Skeletal muscle tissue (tissue), 3 donors: ENCODE measurements at regions not wholly inside any gene's neighbourhood (a gene's known extent, or its start where the extent isn't known, plus 50 kb on each side); places are given as distances from the start of the nearest gene placed in this dataset.

ENCODE experiments used
- H3K27ac ChIP-seq: one replicate; pipeline ENCODE4 v1.7.0; 2013; ENCODE audit warnings: mild to moderate bottlenecking, low read depth, low read length, inconsistent platforms
- H3K27me3 ChIP-seq, 3 donors: one replicate each; pipeline ENCODE4 v1.7.0; 2013; ENCODE audit warnings: low read length in 3 of 3; ENCODE audit not compliant: control insufficient read depth in 3 of 3, insufficient read depth in 3 of 3
- H3K36me3 ChIP-seq, 3 donors: one replicate each; pipeline ENCODE4 v1.7.0; 2013; ENCODE audit warnings: low read length in 3 of 3; ENCODE audit not compliant: control insufficient read depth in 3 of 3, insufficient read depth in 3 of 3
- H3K4me1 ChIP-seq, 3 donors: one replicate each; pipeline ENCODE4 v1.7.0; 2013; ENCODE audit warnings: low read length in 3 of 3, mild to moderate bottlenecking in 3 of 3; ENCODE audit not compliant: control insufficient read depth in 3 of 3, insufficient read depth in 3 of 3
- H3K4me3 ChIP-seq, 3 donors: one replicate each; pipeline ENCODE4 v1.7.0; 2013; ENCODE audit warnings: low read length in 3 of 3
- H3K9ac ChIP-seq, 3 donors: one replicate each; pipeline ENCODE4 v1.7.0; 2013; ENCODE audit warnings: low read length in 3 of 3, mild to moderate bottlenecking in 3 of 3, moderate library complexity in 2 of 3, low read depth in 1 of 3
- H3K9me3 ChIP-seq, 3 donors: one replicate each; pipeline ENCODE4 v1.7.0; 2013; ENCODE audit warnings: low read length in 3 of 3; ENCODE audit not compliant: control insufficient read depth in 3 of 3
- donor health status: Osteomylitis.

DNA sequence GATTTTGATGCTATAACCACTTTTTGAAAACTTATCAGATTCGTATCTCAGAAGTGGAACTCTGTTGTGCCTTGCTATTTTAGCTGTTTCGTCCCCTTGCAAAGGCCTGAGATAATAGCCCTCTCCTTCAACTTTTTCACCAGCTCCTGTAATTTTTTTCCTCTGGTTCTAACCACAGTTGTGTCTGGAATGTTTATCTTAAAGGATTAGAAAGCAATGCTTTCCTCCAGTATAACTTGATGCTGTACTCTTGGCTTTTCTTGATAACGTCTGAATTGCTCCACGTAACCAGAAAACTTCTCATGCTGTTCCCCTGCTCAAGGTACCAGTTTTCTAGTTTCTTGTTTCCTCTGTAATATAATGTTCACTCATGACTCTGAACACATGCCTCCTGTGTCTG, 209.4 kb downstream of the DTWD2 start:
- Histone ChIP-seq H3K9me3 (no peaks in the 10 kb centered on the region), H3K36me3 (no peaks in the 10 kb centered on the region), H3K27me3 (no peaks in the 10 kb centered on the region), H3K4me3 (no peak overlapping the region), H3K9ac (no peak overlapping the region), H3K4me1 (no peaks in the 10 kb centered on the region), H3K27ac (no peak overlapping the region)

DNA sequence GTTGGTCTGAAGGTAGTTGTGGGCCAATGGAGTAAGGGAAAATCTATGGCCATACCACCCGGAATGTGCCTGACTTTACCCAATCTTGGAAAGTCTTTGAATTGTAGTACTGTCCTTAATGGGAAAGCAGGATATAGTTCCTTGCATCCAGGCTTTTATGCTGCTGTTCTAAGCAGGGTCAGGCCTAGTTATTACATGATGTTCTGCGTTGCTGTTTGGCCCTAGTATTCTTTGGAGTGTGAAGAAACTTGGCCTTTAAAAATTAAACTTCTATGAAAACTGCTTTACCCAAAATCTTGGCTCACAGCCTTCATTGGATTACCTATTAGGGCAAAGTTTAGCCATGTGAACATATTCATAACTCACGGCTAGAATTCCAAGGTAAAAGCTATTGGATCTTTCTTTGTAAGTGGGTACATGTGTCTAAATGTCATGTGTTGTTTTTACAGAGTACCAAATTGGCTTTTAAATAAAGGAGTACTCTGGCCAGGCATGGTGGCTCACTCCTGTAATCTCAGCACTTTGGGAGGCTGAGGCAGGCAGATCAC, 211.1 kb downstream of the DTWD2 start:
- H3K27me3 ChIP-seq, result no peaks in the 10 kb centered on the region
- no peak overlapping the region for H3K9ac ChIP-seq
- no peak overlapping the region for H3K4me3 ChIP-seq
- H3K36me3 ChIP-seq, result no peaks in the 10 kb centered on the region
- H3K4me1 ChIP-seq, result no peaks in the 10 kb centered on the region
- H3K9me3 ChIP-seq, result no peaks in the 10 kb centered on the region
- no peak overlapping the region for H3K27ac ChIP-seq

DNA sequence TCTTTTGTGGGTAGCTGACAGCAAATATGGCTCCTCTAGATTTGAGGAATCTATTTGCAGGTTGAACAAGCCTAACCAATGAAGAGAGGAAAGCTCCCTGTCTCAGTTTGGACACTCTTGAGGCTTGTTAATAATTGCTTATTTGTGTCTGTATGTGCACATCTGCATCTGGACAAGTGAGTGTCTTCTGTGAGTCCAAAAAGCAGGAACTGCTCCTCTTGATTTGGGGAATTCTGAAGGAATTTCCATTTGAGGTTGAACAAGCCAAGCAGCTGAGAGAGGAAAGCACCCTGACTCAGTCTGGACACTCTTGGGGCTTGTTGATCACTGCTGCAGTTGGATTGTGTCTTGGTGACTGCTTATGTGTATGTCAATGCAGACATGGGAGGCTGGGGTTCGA, 211.6 kb downstream of the DTWD2 start:
- H3K9ac ChIP-seq, result no peak overlapping the region
- no peaks in the 10 kb centered on the region for H3K4me1 ChIP-seq
- no peaks in the 10 kb centered on the region for H3K9me3 ChIP-seq
- H3K27me3 ChIP-seq, result no peaks in the 10 kb centered on the region
- no peak overlapping the region for H3K27ac ChIP-seq
- no peaks in the 10 kb centered on the region for H3K36me3 ChIP-seq
- no peak overlapping the region for H3K4me3 ChIP-seq

DNA sequence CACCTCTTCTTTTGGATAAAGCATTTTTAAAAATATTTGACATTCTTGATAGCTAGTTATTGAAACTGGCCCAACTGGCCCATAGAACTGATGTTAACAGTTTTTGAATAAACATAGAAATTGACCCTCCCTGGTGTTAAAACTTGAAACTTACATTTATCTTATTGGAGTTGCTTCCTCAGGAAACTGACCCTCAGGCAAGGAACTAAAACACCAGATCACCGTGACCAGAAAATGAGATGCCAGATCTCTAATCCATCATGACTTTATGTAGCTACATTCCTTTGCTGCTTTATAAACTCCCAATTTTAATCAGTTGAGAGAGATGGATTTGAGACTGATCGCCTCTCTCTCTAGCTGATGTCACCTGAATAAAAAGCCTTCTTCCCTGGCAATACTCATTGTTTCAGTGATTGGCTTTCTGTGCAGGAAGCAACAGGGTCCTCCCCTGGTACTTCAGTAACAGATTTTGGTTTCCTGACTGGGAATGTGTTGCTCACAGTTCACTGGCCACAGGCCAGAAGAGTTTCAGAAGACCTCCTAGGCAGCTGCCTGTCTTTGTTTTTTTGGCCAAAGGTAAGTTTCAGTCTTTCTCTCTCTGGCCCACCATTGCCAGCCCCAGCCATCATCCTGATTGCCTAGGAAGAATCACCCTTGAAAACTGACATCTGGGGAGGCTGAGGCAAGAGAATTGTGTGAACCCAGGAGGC, 212.4 kb downstream of the DTWD2 start:
- no peaks in the 10 kb centered on the region for H3K36me3 ChIP-seq
- no peaks in the 10 kb centered on the region for H3K27me3 ChIP-seq
- no peaks in the 10 kb centered on the region for H3K4me1 ChIP-seq
- H3K27ac ChIP-seq, result no peak overlapping the region
- H3K4me3 ChIP-seq, result no peak overlapping the region
- no peak overlapping the region for H3K9ac ChIP-seq
- H3K9me3 ChIP-seq, result no peaks in the 10 kb centered on the region

DNA sequence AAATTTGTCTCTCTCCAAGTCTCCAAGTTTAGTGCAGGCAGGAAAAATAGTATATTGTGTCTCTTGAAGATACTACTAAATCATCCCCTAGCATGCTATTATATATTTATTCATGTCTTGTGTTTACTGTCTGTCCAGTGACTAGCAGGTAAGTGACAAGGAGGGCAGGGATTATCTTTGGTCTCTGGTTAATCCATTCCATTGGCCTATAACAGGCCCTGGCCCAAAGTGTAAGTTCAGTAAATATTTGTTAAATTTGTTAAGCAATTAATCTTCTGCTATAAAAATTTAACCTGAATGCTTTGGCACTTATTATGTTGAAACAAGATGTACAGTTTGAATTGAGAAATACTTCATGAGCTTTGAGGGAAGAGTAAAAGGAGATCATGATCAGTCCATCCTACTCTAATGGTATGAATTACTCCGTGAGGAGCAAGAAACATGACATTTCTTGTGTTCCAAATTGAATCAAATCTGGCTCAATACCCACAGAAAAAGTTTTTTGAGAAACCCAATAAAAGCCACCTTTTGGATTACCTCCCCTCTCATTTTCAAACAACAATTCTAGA, 219.7 kb downstream of the DTWD2 start:
- Histone ChIP-seq H3K4me1 (no peaks in the 10 kb centered on the region), H3K9ac (no peak overlapping the region), H3K27me3 (no peaks in the 10 kb centered on the region)

DNA sequence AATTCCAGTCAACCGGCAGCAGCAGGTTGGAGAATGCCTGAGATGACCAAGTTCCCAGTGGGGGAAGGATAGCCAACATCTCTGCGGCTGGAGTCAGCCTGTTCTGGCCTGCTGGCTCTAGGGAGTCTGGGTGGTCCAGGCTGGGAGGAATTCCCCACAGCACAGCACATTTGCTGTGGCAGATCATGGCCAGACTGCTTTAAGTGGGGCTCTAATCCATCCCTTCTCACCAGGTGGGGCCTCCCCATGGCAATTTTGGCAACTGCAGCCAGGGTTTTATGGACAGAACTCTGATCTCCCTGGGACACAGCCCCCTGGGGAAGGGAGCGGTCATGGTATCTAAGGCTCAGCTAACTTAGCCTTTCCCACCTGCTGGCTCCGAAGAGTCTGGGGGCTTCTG, 226.1 kb downstream of the DTWD2 start:
- Histone ChIP-seq H3K36me3 (no peaks in the 10 kb centered on the region), H3K27me3 (no peaks in the 10 kb centered on the region), H3K9me3 (no peaks in the 10 kb centered on the region), H3K4me3 (no peak overlapping the region), H3K9ac (no peak overlapping the region), H3K4me1 (no peaks in the 10 kb centered on the region), H3K27ac (no peak overlapping the region)

More for the DNA sequence above, 219.7 kb downstream of the DTWD2 start:
- Histone ChIP-seq H3K36me3 (no peaks in the 10 kb centered on the region), H3K27ac (no peak overlapping the region), H3K4me3 (no peak overlapping the region), H3K9me3 (no peaks in the 10 kb centered on the region)

DNA sequence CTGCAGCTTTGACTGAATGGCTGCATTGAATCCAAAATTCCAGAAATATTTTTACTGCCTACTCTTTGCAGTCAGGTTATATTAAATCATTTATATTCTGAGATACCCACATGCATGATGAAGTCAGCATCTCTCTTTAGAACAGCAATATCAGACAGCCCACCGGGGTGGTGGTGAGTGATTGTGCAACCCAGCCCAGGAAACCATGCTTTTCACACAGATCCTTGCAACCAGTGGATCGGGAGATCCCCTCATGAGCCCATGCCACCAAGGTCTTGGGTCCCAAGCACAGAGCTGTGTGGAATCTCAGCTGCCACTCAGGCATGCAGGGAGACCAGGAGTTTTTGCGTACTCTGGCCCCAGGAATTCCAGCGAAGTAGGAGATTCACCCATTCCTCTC, 226.5 kb downstream of the DTWD2 start:
- H3K36me3 ChIP-seq, result no peaks in the 10 kb centered on the region
- no peak overlapping the region for H3K27ac ChIP-seq
- H3K4me3 ChIP-seq, result no peak overlapping the region
- H3K9ac ChIP-seq, result no peak overlapping the region
- H3K27me3 ChIP-seq, result no peaks in the 10 kb centered on the region
- H3K9me3 ChIP-seq, result no peaks in the 10 kb centered on the region
- H3K4me1 ChIP-seq, result no peaks in the 10 kb centered on the region

DNA sequence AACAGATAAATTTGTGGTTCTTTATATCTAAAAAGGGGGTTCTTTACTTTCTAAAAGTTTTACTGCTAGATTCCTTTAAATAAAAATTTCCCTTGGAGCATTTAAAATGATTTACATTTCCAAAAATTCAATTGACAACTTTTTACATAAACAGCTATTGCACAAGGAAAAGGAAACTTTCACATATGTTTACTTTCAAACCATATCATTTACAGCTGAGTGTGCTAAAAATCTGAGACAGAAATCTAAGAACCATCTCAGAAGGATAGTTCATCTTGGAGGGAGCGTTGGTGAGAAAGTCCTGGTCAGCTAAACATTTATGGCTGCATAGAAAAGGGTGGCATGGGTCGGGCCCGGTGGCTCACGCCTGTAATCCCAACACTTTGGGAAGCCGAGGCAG, 235.4 kb downstream of the DTWD2 start:
- Histone ChIP-seq H3K4me1 (no peaks in the 10 kb centered on the region), H3K27ac (no peak overlapping the region), H3K4me3 (no peak overlapping the region), H3K9me3 (no peaks in the 10 kb centered on the region), H3K36me3 (no peaks in the 10 kb centered on the region), H3K9ac (no peak overlapping the region), H3K27me3 (no peaks in the 10 kb centered on the region)

DNA sequence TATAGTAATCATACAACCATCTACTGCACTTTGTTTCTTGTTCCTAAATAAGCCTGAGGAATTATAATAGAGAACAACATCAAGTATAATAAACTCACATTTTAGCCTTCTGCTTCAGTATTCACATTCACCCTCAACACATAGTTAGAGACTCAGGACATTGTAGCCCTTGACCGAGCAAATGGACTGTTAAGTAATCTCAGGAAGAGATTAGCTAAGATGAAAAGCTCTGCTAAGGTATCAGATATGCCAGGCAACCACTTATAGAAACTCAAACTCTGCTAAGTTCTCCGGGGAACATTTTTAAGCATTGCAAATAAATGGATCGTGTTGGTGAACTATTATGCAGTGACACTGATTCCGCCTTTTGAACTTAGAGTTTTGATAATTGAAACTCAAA, 252.0 kb downstream of the DTWD2 start:
- no peak overlapping the region for H3K4me3 ChIP-seq
- H3K9me3 ChIP-seq, result no peaks in the 10 kb centered on the region
- H3K36me3 ChIP-seq, result no peaks in the 10 kb centered on the region
- H3K27ac ChIP-seq, result no peak overlapping the region
- no peaks in the 10 kb centered on the region for H3K27me3 ChIP-seq
- no peak overlapping the region for H3K9ac ChIP-seq
- H3K4me1 ChIP-seq, result no peaks in the 10 kb centered on the region

DNA sequence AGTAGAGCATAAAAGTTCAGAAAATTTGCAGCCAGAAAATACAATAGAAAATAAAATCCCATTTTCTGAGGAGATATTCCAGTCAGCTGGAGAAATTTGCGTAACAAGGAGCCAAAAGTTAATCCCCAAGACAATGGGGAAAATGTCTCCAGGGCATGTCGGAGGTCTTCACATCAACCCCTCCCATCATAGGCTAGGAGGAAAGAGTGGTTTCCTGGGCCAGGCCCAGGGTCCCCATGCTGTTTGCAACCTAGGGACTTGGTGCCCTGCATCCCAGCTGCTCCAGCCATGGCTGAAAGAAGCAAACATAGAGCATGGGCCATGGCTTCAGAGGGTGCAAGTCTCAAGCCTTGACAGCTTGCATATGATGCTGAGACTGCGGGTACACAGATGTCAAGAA, 255.0 kb downstream of the DTWD2 start:
- no peak overlapping the region for H3K4me3 ChIP-seq
- no peaks in the 10 kb centered on the region for H3K4me1 ChIP-seq
- H3K36me3 ChIP-seq, result no peaks in the 10 kb centered on the region
- no peaks in the 10 kb centered on the region for H3K27me3 ChIP-seq
- H3K9me3 ChIP-seq, result no peaks in the 10 kb centered on the region
- no peak overlapping the region for H3K27ac ChIP-seq
- no peak overlapping the region for H3K9ac ChIP-seq
